GM23338 (cell line): ENCODE measurements at regions not wholly inside any gene's neighbourhood (a gene's known extent, or its start where the extent isn't known, plus 50 kb on each side); places are given as distances from the start of the nearest gene placed in this dataset.

ENCODE experiments used
- ATAC-seq: fragments of 200-7000 bp; cut with Tn5 transposase; 3 replicates; pipeline ENCODE4 v1.9.1; 2020
- DNase-seq: peaks from one replicate; pipeline ENCODE4 v3.0.0-alpha.2; 2015; ENCODE audit warnings: low spot score
- H2AFZ ChIP-seq: fragments of 200-600 bp; sonication (generic); 2 replicates; pipeline ENCODE4 v1.8.0; 2016; ENCODE audit warnings: antibody characterized with exemption, mild to moderate bottlenecking, moderate library complexity
- H3F3A ChIP-seq: fragments of 200-600 bp; sonication (generic); replicated peaks from 2 replicates; pipeline ENCODE4 v1.8.0; 2017; ENCODE audit warnings: antibody characterized with exemption, mixed run types, low read depth
- H3K27ac ChIP-seq: fragments of 200-600 bp; sonication (generic); 2 replicates; pipeline ENCODE4 v1.6.1; 2016; ENCODE audit warnings: low read depth
- H3K27me3 ChIP-seq: fragments of 200-600 bp; sonication (generic); 2 replicates; pipeline ENCODE4 v1.8.0; 2016; ENCODE audit warnings: mild to moderate bottlenecking, mixed run types, moderate library complexity; ENCODE audit not compliant: insufficient read depth
- H3K36me3 ChIP-seq: fragments of 200-600 bp; sonication (generic); 2 replicates; pipeline ENCODE4 v1.8.0; 2016; ENCODE audit warnings: mild to moderate bottlenecking; ENCODE audit not compliant: insufficient read depth
- H3K4me1 ChIP-seq: fragments of 200-600 bp; sonication (generic); 2 replicates; pipeline ENCODE4 v1.8.0; 2016; ENCODE audit warnings: mild to moderate bottlenecking, moderate library complexity; ENCODE audit not compliant: insufficient read depth
- H3K4me2 ChIP-seq: fragments of 200-600 bp; sonication (generic); 2 replicates; pipeline ENCODE4 v1.7.1; 2017; ENCODE audit warnings: mixed run types
- H3K4me3 ChIP-seq: fragments of 200-600 bp; sonication (generic); 2 replicates; pipeline ENCODE4 v1.6.1; 2016; ENCODE audit warnings: mixed run types
- H3K79me2 ChIP-seq: fragments of 200-600 bp; sonication (generic); replicated peaks from 2 replicates; pipeline ENCODE4 v1.8.0; 2017; ENCODE audit warnings: mild to moderate bottlenecking; ENCODE audit not compliant: insufficient read depth
- H3K9me2 ChIP-seq: fragments of 200-600 bp; sonication (generic); 2 replicates; pipeline ENCODE4 v1.8.0; 2017; ENCODE audit not compliant: insufficient read depth
- H4K20me1 ChIP-seq: fragments of 200-600 bp; sonication (generic); replicated peaks from 2 replicates; pipeline ENCODE4 v1.8.0; 2017; ENCODE audit warnings: mild to moderate bottlenecking; ENCODE audit not compliant: insufficient read depth
- H3K27ac Mint-ChIP-seq: 2 replicates; pipeline ENCODE4 v1.8.0; 2020; ENCODE audit warnings: inconsistent platforms, mild to moderate bottlenecking, moderate library complexity, mixed read lengths
- H3K27me3 Mint-ChIP-seq: 3 replicates; pipeline ENCODE4 v1.8.0; 2022; ENCODE audit warnings: low read depth, mild to moderate bottlenecking, moderate library complexity, mixed read lengths, inconsistent platforms; ENCODE audit not compliant: insufficient read depth, poor library complexity
- H3K36me3 Mint-ChIP-seq: 3 replicates; pipeline ENCODE4 v1.8.0; 2021; ENCODE audit warnings: low read depth, mild to moderate bottlenecking, inconsistent platforms, moderate library complexity, mixed read lengths
- H3K4me1 Mint-ChIP-seq: 3 replicates; pipeline ENCODE4 v1.8.0; 2020; ENCODE audit warnings: mild to moderate bottlenecking, inconsistent platforms, mixed read lengths
- H3K4me3 Mint-ChIP-seq: 3 replicates; pipeline ENCODE4 v1.8.0; 2021; ENCODE audit warnings: moderate library complexity, mild to moderate bottlenecking, inconsistent platforms, mixed read lengths
- H3K9me3 Mint-ChIP-seq: 3 replicates; pipeline ENCODE4 v1.8.0; 2020; ENCODE audit warnings: moderate library complexity, mild to moderate bottlenecking, inconsistent platforms, mixed read lengths
- CREB1 ChIP-seq: fragments of 250-450 bp; sonication (Bioruptor Pico); IDR thresholded peaks from 2 replicates; pipeline ENCODE4 v1.5.0; 2020; ENCODE audit warnings: low read depth, mild to moderate bottlenecking, moderate library complexity
- EZH2 ChIP-seq: fragments of 200-600 bp; sonication (generic); IDR thresholded peaks from one replicate; pipeline ENCODE4 v1.8.0; 2017; ENCODE audit warnings: antibody characterized with exemption, mild to moderate bottlenecking, low read depth; ENCODE audit not compliant: unreplicated experiment
- EZH2phosphoT487 ChIP-seq: fragments of 200-600 bp; sonication (generic); IDR thresholded peaks from one replicate; pipeline ENCODE4 v1.8.1; 2018; ENCODE audit warnings: antibody characterized with exemption; ENCODE audit not compliant: unreplicated experiment
- JUNB ChIP-seq: IDR thresholded peaks from one replicate; pipeline ENCODE4 v1.6.1; 2016; ENCODE audit warnings: antibody characterized with exemption; ENCODE audit not compliant: unreplicated experiment
- POLR2AphosphoS5 ChIP-seq: IDR thresholded peaks from 2 replicates; pipeline ENCODE4 v1.6.1; 2016; ENCODE audit warnings: antibody characterized with exemption, low read depth
- STAT1 ChIP-seq: IDR thresholded peaks from one replicate; pipeline ENCODE4 v1.6.1; 2016; ENCODE audit warnings: antibody characterized with exemption; ENCODE audit not compliant: unreplicated experiment
- ZNF114 ChIP-seq: fragments of 250-450 bp; sonication (Bioruptor Pico); IDR thresholded peaks from 2 replicates; pipeline ENCODE4 v1.5.0; 2020; ENCODE audit warnings: mild to moderate bottlenecking, moderate library complexity
- TF ChIP-seq, protein P1 (sequence below), 2 experiments: fragments of 200-600 bp in 1 of 2; sonication (generic) in 1 of 2; conservative IDR thresholded peaks; 2 replicates each; pipeline versions ENCODE4 v1.5.1 to v1.6.1; 2016 to 2017; ENCODE audit warnings: antibody characterized with exemption in 2 of 2, low read depth in 2 of 2, mild to moderate bottlenecking in 2 of 2, moderate library complexity in 1 of 2
- TF ChIP-seq, protein P2 (sequence below): IDR thresholded peaks from 2 replicates; pipeline ENCODE4 v1.6.1; 2016; ENCODE audit warnings: antibody characterized with exemption

- TF ChIP-seq, protein P1, sequence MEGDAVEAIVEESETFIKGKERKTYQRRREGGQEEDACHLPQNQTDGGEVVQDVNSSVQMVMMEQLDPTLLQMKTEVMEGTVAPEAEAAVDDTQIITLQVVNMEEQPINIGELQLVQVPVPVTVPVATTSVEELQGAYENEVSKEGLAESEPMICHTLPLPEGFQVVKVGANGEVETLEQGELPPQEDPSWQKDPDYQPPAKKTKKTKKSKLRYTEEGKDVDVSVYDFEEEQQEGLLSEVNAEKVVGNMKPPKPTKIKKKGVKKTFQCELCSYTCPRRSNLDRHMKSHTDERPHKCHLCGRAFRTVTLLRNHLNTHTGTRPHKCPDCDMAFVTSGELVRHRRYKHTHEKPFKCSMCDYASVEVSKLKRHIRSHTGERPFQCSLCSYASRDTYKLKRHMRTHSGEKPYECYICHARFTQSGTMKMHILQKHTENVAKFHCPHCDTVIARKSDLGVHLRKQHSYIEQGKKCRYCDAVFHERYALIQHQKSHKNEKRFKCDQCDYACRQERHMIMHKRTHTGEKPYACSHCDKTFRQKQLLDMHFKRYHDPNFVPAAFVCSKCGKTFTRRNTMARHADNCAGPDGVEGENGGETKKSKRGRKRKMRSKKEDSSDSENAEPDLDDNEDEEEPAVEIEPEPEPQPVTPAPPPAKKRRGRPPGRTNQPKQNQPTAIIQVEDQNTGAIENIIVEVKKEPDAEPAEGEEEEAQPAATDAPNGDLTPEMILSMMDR (conservative IDR thresholded peaks at IDR 0.05; ENCODE audit: low read depth in 2 of 2), result no peak
Measured at GRCh38 chr5:67549947-67550346, 353.3 kb upstream of the CD180 start (continued).

DNA sequence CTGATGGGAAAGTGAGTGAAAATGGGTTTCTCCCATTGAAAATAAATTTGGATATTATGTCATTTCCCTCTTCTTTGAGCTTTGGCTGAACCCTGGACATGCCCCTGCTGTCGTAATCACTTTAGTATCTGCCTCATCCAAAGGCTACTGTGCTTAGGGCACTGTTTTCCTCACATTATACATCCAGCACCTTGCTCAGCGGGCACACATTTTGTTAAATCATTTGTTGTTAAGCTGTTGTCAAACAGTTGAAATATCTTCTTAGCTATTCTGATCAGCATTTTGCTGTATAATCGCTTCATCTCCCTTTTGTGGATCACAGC, 352.7 kb upstream of the CD180 start:
- Histone ChIP-seq H3K27me3 (no peaks in the 10 kb centered on the region), H2AFZ (no peak overlapping the region), H3K4me2 (no peak overlapping the region), H3K4me3 (no peak overlapping the region), H3K36me3 (no peaks in the 10 kb centered on the region), H3F3A (no peaks in the 10 kb centered on the region), H3K27ac (no peak overlapping the region), H3K79me2 (no peaks in the 10 kb centered on the region), H3K9me2 (no peaks in the 10 kb centered on the region), H4K20me1 (no peaks in the 10 kb centered on the region), H3K4me1 (no peaks in the 10 kb centered on the region)
- H3K36me3 Mint-ChIP-seq, result no peaks in the 10 kb centered on the region
- H3K4me1 Mint-ChIP-seq, result no peaks in the 10 kb centered on the region
- no peaks in the 10 kb centered on the region for H3K27me3 Mint-ChIP-seq
- TF ChIP-seq EZH2phosphoT487, result no peak
- TF ChIP-seq POLR2AphosphoS5, result no peak
- TF ChIP-seq, protein P1 (conservative IDR thresholded peaks at IDR 0.05; ENCODE audit: low read depth in 2 of 2), result no peak
- no peak for TF ChIP-seq STAT1
- TF ChIP-seq, protein P2, sequence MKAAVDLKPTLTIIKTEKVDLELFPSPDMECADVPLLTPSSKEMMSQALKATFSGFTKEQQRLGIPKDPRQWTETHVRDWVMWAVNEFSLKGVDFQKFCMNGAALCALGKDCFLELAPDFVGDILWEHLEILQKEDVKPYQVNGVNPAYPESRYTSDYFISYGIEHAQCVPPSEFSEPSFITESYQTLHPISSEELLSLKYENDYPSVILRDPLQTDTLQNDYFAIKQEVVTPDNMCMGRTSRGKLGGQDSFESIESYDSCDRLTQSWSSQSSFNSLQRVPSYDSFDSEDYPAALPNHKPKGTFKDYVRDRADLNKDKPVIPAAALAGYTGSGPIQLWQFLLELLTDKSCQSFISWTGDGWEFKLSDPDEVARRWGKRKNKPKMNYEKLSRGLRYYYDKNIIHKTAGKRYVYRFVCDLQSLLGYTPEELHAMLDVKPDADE, result no peak
- ATAC-seq, result no peak
- H3K27ac Mint-ChIP-seq, result no peak overlapping the region
- no peaks in the 10 kb centered on the region for H3K9me3 Mint-ChIP-seq
- no peak overlapping the region for H3K4me3 Mint-ChIP-seq
- no peak for DNase-seq

DNA sequence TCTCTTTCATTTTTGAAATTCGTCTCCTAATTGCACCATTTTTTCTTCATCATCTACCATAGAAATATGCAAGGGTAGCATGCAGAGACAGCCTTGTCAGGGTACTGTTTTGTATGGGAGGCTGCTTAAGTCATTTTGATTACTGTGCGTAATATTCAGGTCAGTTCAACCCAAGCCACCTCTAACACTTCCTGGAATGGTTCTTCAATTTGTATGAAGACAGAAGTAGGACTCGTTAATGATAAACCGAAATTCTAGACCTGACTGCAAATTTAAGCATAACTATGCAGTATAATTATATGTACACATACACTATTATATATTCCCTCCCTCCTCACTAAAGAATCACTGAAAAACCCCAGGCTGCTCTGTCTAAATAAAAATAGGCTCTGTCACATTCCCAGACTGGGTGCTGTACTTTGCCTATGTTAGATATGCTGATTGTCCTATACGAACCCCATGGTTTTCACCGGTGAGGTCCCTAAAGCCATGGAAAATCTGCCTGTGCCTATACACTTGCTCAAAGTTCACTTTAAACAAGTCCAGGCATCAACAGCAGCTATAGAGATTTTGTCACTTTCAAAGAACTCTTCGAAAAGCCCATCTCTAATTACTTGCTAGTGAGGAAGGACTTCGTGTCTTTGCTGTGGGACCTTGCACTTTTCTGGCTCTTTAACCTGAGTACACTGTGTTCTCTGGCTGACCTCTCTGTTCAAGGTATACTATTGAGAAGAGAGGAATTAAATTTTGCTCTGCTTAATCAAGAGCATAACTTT, 352.1 kb upstream of the CD180 start:
- no peaks in the 10 kb centered on the region for H3K27me3 Mint-ChIP-seq
- no peaks in the 10 kb centered on the region for H3K9me3 Mint-ChIP-seq
- no peaks in the 10 kb centered on the region for H3K79me2 ChIP-seq
- H3K27ac Mint-ChIP-seq, result no peak overlapping the region
- H4K20me1 ChIP-seq, result no peaks in the 10 kb centered on the region
- H3K4me1 ChIP-seq, result no peaks in the 10 kb centered on the region
- H2AFZ ChIP-seq, result no peak overlapping the region
- no peaks in the 10 kb centered on the region for H3K36me3 ChIP-seq
- DNase-seq (no peak), ATAC-seq (no peak)
- H3K4me3 ChIP-seq, result no peak overlapping the region
- H3K36me3 Mint-ChIP-seq, result no peaks in the 10 kb centered on the region
- H3K4me1 Mint-ChIP-seq, result no peaks in the 10 kb centered on the region
- no peak overlapping the region for H3K27ac ChIP-seq
- no peak overlapping the region for H3K4me3 Mint-ChIP-seq
- no peaks in the 10 kb centered on the region for H3F3A ChIP-seq
- H3K9me2 ChIP-seq, result no peaks in the 10 kb centered on the region
- H3K4me2 ChIP-seq, result no peak overlapping the region
- no peaks in the 10 kb centered on the region for H3K27me3 ChIP-seq
- TF ChIP-seq ZNF114 (CRISPR knock-in tag), result no peak
- TF ChIP-seq, protein P2, result no peak
- TF ChIP-seq CREB1 (CRISPR knock-in tag), result no peak
- TF ChIP-seq POLR2AphosphoS5, result no peak
- no peak for TF ChIP-seq EZH2
- no peak for TF ChIP-seq EZH2phosphoT487
- no peak for TF ChIP-seq JUNB
- TF ChIP-seq, protein P1 (conservative IDR thresholded peaks at IDR 0.05; ENCODE audit: low read depth in 2 of 2), result no peak
